MM.1S (cell line): ENCODE measurements at regions not wholly inside any gene's neighbourhood (a gene's known extent, or its start where the extent isn't known, plus 50 kb on each side); places are given as distances from the start of the nearest gene placed in this dataset.

Experiments
- EZH2 ChIP-seq: fragments of 300-600 bp; sonication (generic); optimal IDR thresholded peaks from 2 replicates; pipeline ENCODE3; 2017; ENCODE audit warnings: low read depth, mild to moderate bottlenecking, antibody characterized with exemption, low read length, mixed read lengths
- TF ChIP-seq, protein P1 (sequence below): fragments of 300-600 bp; sonication (generic); IDR thresholded peaks from 2 replicates; pipeline ENCODE4 v1.5.1; 2016; ENCODE audit warnings: antibody characterized with exemption, low read length, mixed read lengths

DNA sequence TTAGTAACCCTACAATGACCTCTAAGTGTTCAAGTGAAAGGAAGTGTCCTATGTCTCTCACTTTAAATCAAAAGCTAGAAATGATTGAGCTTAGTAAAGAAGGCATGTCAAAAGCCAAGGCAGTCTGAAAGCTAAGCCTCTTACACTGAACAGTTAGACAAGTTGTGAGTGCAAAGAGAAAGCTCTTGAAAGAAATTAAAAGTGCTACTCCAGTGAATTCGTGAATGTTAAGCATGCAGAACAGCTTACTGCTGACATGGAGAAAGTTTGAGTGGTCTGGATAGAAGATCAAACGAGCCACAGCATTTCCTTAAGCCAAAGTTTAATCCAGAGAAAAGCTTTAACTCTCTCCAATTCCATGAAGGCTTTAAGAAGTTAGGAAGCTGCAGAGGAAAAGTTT, 373.7 kb downstream of the NR4A2 start:
- TF ChIP-seq, protein P1, sequence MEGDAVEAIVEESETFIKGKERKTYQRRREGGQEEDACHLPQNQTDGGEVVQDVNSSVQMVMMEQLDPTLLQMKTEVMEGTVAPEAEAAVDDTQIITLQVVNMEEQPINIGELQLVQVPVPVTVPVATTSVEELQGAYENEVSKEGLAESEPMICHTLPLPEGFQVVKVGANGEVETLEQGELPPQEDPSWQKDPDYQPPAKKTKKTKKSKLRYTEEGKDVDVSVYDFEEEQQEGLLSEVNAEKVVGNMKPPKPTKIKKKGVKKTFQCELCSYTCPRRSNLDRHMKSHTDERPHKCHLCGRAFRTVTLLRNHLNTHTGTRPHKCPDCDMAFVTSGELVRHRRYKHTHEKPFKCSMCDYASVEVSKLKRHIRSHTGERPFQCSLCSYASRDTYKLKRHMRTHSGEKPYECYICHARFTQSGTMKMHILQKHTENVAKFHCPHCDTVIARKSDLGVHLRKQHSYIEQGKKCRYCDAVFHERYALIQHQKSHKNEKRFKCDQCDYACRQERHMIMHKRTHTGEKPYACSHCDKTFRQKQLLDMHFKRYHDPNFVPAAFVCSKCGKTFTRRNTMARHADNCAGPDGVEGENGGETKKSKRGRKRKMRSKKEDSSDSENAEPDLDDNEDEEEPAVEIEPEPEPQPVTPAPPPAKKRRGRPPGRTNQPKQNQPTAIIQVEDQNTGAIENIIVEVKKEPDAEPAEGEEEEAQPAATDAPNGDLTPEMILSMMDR: no peak
- no peak for TF ChIP-seq EZH2
